ENCODE measurements at regions not wholly inside any gene's neighbourhood (a gene's known extent, or its start where the extent isn't known, plus 50 kb on each side); places are given as distances from the start of the nearest gene placed in this dataset.
"Not testable (repeated sequence)": the region's sequence is repeated elsewhere in the genome, so short reads cannot be mapped to it uniquely, and the experiment has no call there.

DNA sequence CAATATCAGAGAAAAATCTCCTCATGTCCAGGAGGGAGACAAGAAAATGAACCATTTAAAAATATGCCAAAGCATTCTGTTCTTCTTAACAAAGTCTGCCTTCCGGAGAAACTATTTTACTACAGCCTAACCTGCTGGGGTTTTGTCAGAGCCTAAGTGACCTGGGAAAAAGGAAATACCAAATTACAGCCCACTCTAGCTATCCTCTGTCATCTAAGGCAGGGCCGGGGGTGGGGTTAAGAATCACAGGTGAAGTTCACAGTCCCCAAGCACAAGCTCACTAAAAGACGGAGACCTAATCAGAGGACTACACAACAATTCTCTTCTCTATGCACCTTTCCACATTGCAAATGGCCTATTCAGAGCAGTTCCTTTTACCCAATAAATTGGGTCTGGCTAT, 116.6 kb downstream of the TRIM42 start:
- no peak for DNase-seq
- in situ Hi-C loops (cut with MboI; ENCODE audit: low pct_ligation_motif_present in 1 of 4, low pct_unique_long_range_greater_than_20kb in 1 of 4, low sequenced_read_pairs in 3 of 4), result no loop called here
- 30 to 47% methylated on average over 3 of the region's 3 CpGs for WGBS, 2 donors (ENCODE audit: low coverage in 1 of 2)
- H3K9me3 ChIP-seq, result no peaks in the 10 kb centered on the region
- intact Hi-C loops (cut with DNase I; ENCODE audit: low total_unique reads), result no loop called here
- H3K27ac ChIP-seq, result no peak overlapping the region
- H3K4me1 ChIP-seq, result no peaks in the 10 kb centered on the region
- H3K4me3 ChIP-seq, result no peak overlapping the region
- no peaks in the 10 kb centered on the region for H3K36me3 ChIP-seq
- TF ChIP-seq POLR2AphosphoS5 (IDR thresholded peaks at IDR 0.05) (no peak), EP300 (IDR thresholded peaks at IDR 0.05; ENCODE audit: low read depth) (no peak)
- no peaks in the 10 kb centered on the region for H3K27me3 ChIP-seq

DNA sequence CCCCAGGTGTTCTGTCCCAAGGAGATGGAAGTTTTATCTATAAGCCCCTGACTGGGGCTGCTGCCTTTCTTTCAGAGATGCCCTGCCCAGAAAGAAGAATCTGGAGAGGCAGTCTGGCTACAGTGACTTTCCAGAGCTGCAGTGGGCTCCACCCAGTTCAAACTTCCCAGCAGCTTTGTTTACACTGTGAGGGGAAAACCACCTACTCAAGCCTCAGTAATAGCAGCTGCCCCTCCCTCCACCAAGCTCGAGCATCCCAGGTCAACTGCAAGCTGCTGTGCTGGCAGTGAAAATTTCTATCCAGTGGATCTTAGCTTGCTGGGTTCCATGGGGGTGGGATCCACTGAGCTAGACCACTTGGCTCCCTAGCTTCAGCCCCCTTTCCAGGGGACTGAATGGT, 125.0 kb downstream of the TRIM42 start:
- H3K9me3 ChIP-seq; H3K36me3 ChIP-seq; H3K27me3 ChIP-seq; intact Hi-C loops (cut with DNase I; ENCODE audit: low total_unique reads); in situ Hi-C loops (cut with MboI; ENCODE audit: low pct_ligation_motif_present in 1 of 4, low pct_unique_long_range_greater_than_20kb in 1 of 4, low sequenced_read_pairs in 3 of 4); H3K4me3 ChIP-seq; H3K27ac ChIP-seq; DNase-seq; H3K4me1 ChIP-seq: not testable (repeated sequence)
- WGBS, 2 donors (ENCODE audit: low coverage in 1 of 2), result 9% methylated on average over 1 of the region's 1 CpG; no CpG with 5 or more reads in 1 of the 2 donors

DNA sequence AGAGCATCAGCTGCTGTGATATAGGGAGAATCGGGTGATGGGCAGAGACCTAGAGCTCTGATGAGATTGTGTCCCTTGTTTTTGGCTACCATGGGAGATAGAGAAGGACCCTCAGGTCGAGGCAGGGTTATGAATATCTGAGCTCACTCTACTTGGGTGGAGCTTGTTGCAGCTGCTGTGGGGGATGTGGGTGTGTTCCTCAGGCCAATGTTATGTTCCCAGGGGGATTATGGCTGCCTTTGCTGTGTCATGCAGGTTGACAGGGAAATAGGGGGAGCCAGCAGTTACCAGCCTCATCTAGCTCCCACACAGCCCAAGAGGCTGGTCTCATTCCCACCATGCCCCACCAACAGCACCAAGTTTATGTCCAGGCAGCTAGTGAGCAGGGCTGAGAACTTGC, 131.5 kb downstream of the TRIM42 start:
- TF ChIP-seq, protein P1, sequence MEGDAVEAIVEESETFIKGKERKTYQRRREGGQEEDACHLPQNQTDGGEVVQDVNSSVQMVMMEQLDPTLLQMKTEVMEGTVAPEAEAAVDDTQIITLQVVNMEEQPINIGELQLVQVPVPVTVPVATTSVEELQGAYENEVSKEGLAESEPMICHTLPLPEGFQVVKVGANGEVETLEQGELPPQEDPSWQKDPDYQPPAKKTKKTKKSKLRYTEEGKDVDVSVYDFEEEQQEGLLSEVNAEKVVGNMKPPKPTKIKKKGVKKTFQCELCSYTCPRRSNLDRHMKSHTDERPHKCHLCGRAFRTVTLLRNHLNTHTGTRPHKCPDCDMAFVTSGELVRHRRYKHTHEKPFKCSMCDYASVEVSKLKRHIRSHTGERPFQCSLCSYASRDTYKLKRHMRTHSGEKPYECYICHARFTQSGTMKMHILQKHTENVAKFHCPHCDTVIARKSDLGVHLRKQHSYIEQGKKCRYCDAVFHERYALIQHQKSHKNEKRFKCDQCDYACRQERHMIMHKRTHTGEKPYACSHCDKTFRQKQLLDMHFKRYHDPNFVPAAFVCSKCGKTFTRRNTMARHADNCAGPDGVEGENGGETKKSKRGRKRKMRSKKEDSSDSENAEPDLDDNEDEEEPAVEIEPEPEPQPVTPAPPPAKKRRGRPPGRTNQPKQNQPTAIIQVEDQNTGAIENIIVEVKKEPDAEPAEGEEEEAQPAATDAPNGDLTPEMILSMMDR (IDR thresholded peaks at IDR 0.05), result no peak
- TF ChIP-seq EP300 (IDR thresholded peaks at IDR 0.05; ENCODE audit: low read depth) (no peak), POLR2AphosphoS5 (IDR thresholded peaks at IDR 0.05) (no peak), POLR2A (IDR thresholded peaks at IDR 0.05) (no peak)
- no peak for DNase-seq
- Histone ChIP-seq H3K27me3 (no peaks in the 10 kb centered on the region), H3K36me3 (no peaks in the 10 kb centered on the region), H3K27ac (no peak overlapping the region), H3K4me3 (no peak overlapping the region), H3K9me3 (no peaks in the 10 kb centered on the region), H3K4me1 (no peaks in the 10 kb centered on the region)
- intact Hi-C loops (cut with DNase I; ENCODE audit: low total_unique reads), result no loop called here
- in situ Hi-C loops (cut with MboI; ENCODE audit: low pct_ligation_motif_present in 1 of 4, low pct_unique_long_range_greater_than_20kb in 1 of 4, low sequenced_read_pairs in 3 of 4), result no loop called here
- 50% methylated on average over 2 of the region's 2 CpGs; no CpG with 5 or more reads in 1 of the 2 donors for WGBS, 2 donors (ENCODE audit: low coverage in 1 of 2)

DNA sequence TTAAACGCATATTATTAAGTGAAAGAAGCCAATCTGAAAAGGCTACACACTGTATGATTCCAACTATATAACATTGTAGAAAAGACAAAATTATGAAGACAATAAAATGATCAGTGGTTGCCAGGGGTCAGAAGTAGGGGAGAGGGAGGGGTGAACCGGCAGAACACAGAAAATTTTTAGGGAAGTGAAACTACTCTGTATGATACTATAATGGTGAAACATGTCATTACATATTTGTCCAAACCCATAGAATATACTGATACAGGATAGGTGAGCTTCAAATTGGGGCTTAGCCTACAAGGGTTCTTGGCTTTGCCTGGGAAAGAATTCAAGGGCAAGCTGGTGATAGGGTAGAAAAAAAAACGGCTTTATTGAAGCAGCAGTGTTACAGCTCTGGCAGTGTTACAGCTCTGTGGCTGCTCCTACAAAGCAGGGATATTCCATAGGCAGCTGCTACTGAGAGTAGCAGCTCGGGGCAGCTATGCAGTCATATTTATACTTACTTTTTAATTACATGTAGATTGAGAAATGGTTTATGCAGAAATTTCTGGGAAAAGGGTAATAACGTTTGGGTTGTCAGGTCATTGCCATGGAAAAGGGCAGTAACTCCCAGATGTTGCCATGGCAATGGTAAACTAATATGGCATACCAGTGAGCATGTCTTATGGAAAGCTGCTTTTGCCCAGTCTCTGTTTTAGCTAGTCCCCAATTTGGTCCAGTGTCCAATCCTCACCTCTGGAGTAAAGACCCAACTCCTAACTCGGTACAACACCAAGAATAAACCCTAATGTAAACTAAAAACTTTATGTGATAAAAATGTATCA, 125.1 kb upstream of the SLC25A36 start:
- Histone ChIP-seq H3K36me3 (no peaks in the 10 kb centered on the region), H3K27ac (no peak overlapping the region), H3K4me1 (no peaks in the 10 kb centered on the region), H3K4me3 (no peak overlapping the region), H3K9me3 (no peaks in the 10 kb centered on the region), H3K27me3 (no peaks in the 10 kb centered on the region)
- intact Hi-C loops (cut with DNase I; ENCODE audit: low total_unique reads) (no loop called here), in situ Hi-C loops (cut with MboI; ENCODE audit: low pct_ligation_motif_present in 1 of 4, low pct_unique_long_range_greater_than_20kb in 1 of 4, low sequenced_read_pairs in 3 of 4) (no loop called here)
- TF ChIP-seq POLR2A (IDR thresholded peaks at IDR 0.05) (no peak), POLR2AphosphoS5 (IDR thresholded peaks at IDR 0.05) (no peak), EP300 (IDR thresholded peaks at IDR 0.05; ENCODE audit: low read depth) (no peak)
- TF ChIP-seq, protein P1 (IDR thresholded peaks at IDR 0.05), result no peak
- DNase-seq, result no peak
- 30 to 36% methylated on average over 3 to 6 of the region's 6 CpGs for WGBS, 2 donors (ENCODE audit: low coverage in 1 of 2)

DNA sequence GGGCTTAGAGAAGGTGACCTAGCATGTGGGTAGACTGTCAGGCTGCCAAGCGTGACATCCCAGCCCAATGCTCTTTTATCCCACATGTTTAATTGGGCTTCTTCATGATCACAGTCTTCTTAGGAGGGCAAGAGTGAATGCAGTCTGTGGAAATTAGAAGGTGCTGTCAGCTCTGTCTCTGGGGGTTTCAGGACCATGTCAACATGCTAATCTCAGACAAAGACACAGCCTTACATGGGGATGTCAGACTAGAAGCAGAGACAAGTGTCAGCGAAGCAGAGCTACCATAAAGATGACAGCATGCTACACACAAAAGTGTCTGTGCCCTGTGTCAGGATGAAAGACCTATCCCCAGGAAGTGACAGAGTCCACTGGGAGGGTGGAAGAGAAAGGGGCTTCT, 120.1 kb upstream of the SLC25A36 start:
- no peak overlapping the region for H3K27ac ChIP-seq
- no peaks in the 10 kb centered on the region for H3K36me3 ChIP-seq
- no peaks in the 10 kb centered on the region for H3K27me3 ChIP-seq
- no peak for DNase-seq
- 69 to 78% methylated on average over 1 to 2 of the region's 2 CpGs for WGBS, 2 donors (ENCODE audit: low coverage in 1 of 2)
- TF ChIP-seq POLR2AphosphoS5 (IDR thresholded peaks at IDR 0.05), result no peak
- TF ChIP-seq EP300 (IDR thresholded peaks at IDR 0.05; ENCODE audit: low read depth), result no peak
- TF ChIP-seq POLR2A (IDR thresholded peaks at IDR 0.05), result no peak
- TF ChIP-seq, protein P1 (IDR thresholded peaks at IDR 0.05), result no peak
- in situ Hi-C loops (cut with MboI; ENCODE audit: low pct_ligation_motif_present in 1 of 4, low pct_unique_long_range_greater_than_20kb in 1 of 4, low sequenced_read_pairs in 3 of 4), result no loop called here
- H3K9me3 ChIP-seq, result no peaks in the 10 kb centered on the region
- no peak overlapping the region for H3K4me3 ChIP-seq
- intact Hi-C loops (cut with DNase I; ENCODE audit: low total_unique reads), result no loop called here
- H3K4me1 ChIP-seq, result no peaks in the 10 kb centered on the region

Data from transverse colon (tissue), 4 donors.